ENCODE measurements at regions not wholly inside any gene's neighbourhood (a gene's known extent, or its start where the extent isn't known, plus 50 kb on each side); places are given as distances from the start of the nearest gene placed in this dataset.

- DNase-seq (ENCODE audit: low spot score): no peak
Observed at GRCh38 chr21:38203229-38203628, 53.6 kb upstream of the KCNJ15 start.

- DNase-seq (ENCODE audit: low spot score): peak; percentile 1
Observed at GRCh38 chr21:38205940-38206339, 50.9 kb upstream of the KCNJ15 start.

GRCh38 chr21:38206646-38207045, 50.1 kb upstream of the KCNJ15 start:
- no peak for DNase-seq (ENCODE audit: low spot score)

All from pons (tissue), 1 donor.